ENCODE measurements at regions not wholly inside any gene's neighbourhood (a gene's known extent, or its start where the extent isn't known, plus 50 kb on each side); places are given as distances from the start of the nearest gene placed in this dataset.

GRCh38 chr17:33848433-33848832 lies 406.7 kb upstream of the CCL2 start:
- H3K9me3 ChIP-seq: no peaks in the 10 kb centered on the region
- no peaks in the 10 kb centered on the region for H3K9me3 Mint-ChIP-seq (ENCODE audit: unreplicated experiment)
- no peak for TF ChIP-seq CTCF (IDR thresholded peaks at IDR 0.05; ENCODE audit: insufficient read depth in 1 of 2, low read depth in 1 of 2, low read length in 1 of 2, severe bottlenecking in 1 of 2, unreplicated experiment in 1 of 2)
- H3K4me1 Mint-ChIP-seq (ENCODE audit: low read depth, unreplicated experiment): no peaks in the 10 kb centered on the region
- H3K4me3 Mint-ChIP-seq (ENCODE audit: unreplicated experiment): no peak overlapping the region
- no peak overlapping the region for H3K4me3 ChIP-seq (ENCODE audit: low read depth, low read length)
- CTCF ChIA-PET: no interaction called here
- no peak for DNase-seq
- POLR2A ChIA-PET: no interaction called here
- BruUV-seq (replicated peaks): no TSS peak
- H3K36me3 Mint-ChIP-seq (ENCODE audit: insufficient read depth, unreplicated experiment): no peaks in the 10 kb centered on the region
- no peaks in the 10 kb centered on the region for H3K36me3 ChIP-seq (ENCODE audit: control insufficient read depth, insufficient read depth, low read length)
- H3K27ac Mint-ChIP-seq (ENCODE audit: unreplicated experiment): no peak overlapping the region
- H3K4me1 ChIP-seq: no peaks in the 10 kb centered on the region
- peaks cover 21% of the 10 kb centered on the region for H3K27me3 Mint-ChIP-seq (ENCODE audit: insufficient read depth, unreplicated experiment)
- intact Hi-C loops (cut with micrococcal nuclease; ENCODE audit: unreplicated experiment): no loop called here
- H3K27me3 ChIP-seq (replicated peaks; ENCODE audit: control insufficient read depth, insufficient read depth, low read length): no peaks in the 10 kb centered on the region; the same call in 1 of the 2 replicates

- H3K9me3 ChIP-seq: no peaks in the 10 kb centered on the region
- H3K27me3 ChIP-seq (replicated peaks; ENCODE audit: control insufficient read depth, insufficient read depth, low read length): no peaks in the 10 kb centered on the region; the same call in 1 of the 2 replicates
- ChIA-PET POLR2A (no interaction called here), CTCF (no interaction called here)
- no TSS peak for BruUV-seq (replicated peaks)
- no peaks in the 10 kb centered on the region for H3K4me1 ChIP-seq
- Mint-ChIP-seq H3K36me3 (ENCODE audit: insufficient read depth, unreplicated experiment) (no peaks in the 10 kb centered on the region), H3K27me3 (ENCODE audit: insufficient read depth, unreplicated experiment) (peaks cover 28% of the 10 kb centered on the region), H3K27ac (ENCODE audit: unreplicated experiment) (no peak overlapping the region), H3K4me1 (ENCODE audit: low read depth, unreplicated experiment) (no peaks in the 10 kb centered on the region), H3K4me3 (ENCODE audit: unreplicated experiment) (no peak overlapping the region), H3K9me3 (ENCODE audit: unreplicated experiment) (no peaks in the 10 kb centered on the region)
- intact Hi-C loops (cut with micrococcal nuclease; ENCODE audit: unreplicated experiment): no loop called here
- no peak for TF ChIP-seq CTCF (IDR thresholded peaks at IDR 0.05; ENCODE audit: insufficient read depth in 1 of 2, low read depth in 1 of 2, low read length in 1 of 2, severe bottlenecking in 1 of 2, unreplicated experiment in 1 of 2)
- DNase-seq: no peak
- H3K4me3 ChIP-seq (ENCODE audit: low read depth, low read length): no peak overlapping the region
- H3K36me3 ChIP-seq (ENCODE audit: control insufficient read depth, insufficient read depth, low read length): no peaks in the 10 kb centered on the region
Observed at GRCh38 chr17:33854596-33854995, 400.5 kb upstream of the CCL2 start.

GRCh38 chr17:33858121-33858520 lies 397.0 kb upstream of the CCL2 start:
- no TSS peak for BruUV-seq (replicated peaks)
- H3K27me3 ChIP-seq (replicated peaks; ENCODE audit: control insufficient read depth, insufficient read depth, low read length): peaks cover 2% of the 10 kb centered on the region; the same call in 1 of the 2 replicates
- ChIA-PET CTCF (no interaction called here), POLR2A (no interaction called here)
- Mint-ChIP-seq H3K4me3 (ENCODE audit: unreplicated experiment) (no peak overlapping the region), H3K27ac (ENCODE audit: unreplicated experiment) (no peak overlapping the region), H3K4me1 (ENCODE audit: low read depth, unreplicated experiment) (no peaks in the 10 kb centered on the region), H3K36me3 (ENCODE audit: insufficient read depth, unreplicated experiment) (no peaks in the 10 kb centered on the region), H3K27me3 (ENCODE audit: insufficient read depth, unreplicated experiment) (peaks cover 25% of the 10 kb centered on the region), H3K9me3 (ENCODE audit: unreplicated experiment) (no peaks in the 10 kb centered on the region)
- H3K9me3 ChIP-seq: no peaks in the 10 kb centered on the region
- no peaks in the 10 kb centered on the region for H3K36me3 ChIP-seq (ENCODE audit: control insufficient read depth, insufficient read depth, low read length)
- no peak for DNase-seq
- H3K4me1 ChIP-seq: no peaks in the 10 kb centered on the region
- H3K4me3 ChIP-seq (ENCODE audit: low read depth, low read length): no peak overlapping the region
- TF ChIP-seq CTCF (IDR thresholded peaks at IDR 0.05; ENCODE audit: insufficient read depth in 1 of 2, low read depth in 1 of 2, low read length in 1 of 2, severe bottlenecking in 1 of 2, unreplicated experiment in 1 of 2): no peak
- intact Hi-C loops (cut with micrococcal nuclease; ENCODE audit: unreplicated experiment): no loop called here
